ENCODE measurements at regions not wholly inside any gene's neighbourhood (a gene's known extent, or its start where the extent isn't known, plus 50 kb on each side); places are given as distances from the start of the nearest gene placed in this dataset.

DNA sequence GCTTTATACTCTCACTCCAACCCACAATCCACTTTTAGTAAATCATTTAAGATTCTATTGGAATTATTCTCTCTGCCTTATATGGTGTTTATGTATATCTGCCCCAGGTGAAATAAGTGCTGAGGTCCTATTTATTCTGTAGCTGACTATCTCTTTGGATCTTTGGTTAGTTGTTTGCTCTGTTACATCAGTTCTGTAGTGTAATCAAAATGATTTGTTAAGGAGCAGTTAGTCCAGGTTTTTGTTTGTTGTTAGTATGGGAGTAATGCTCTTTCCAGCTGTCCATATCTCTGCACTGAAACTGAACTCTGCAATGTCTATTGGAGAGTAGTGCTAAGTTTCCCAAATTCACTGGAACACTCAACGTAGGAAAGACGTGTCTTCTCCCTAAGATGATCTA lies 615.8 kb downstream of the SNAPC1 start:
- no peak for DNase-seq (ENCODE audit: low read depth in 2 of 2)

DNA sequence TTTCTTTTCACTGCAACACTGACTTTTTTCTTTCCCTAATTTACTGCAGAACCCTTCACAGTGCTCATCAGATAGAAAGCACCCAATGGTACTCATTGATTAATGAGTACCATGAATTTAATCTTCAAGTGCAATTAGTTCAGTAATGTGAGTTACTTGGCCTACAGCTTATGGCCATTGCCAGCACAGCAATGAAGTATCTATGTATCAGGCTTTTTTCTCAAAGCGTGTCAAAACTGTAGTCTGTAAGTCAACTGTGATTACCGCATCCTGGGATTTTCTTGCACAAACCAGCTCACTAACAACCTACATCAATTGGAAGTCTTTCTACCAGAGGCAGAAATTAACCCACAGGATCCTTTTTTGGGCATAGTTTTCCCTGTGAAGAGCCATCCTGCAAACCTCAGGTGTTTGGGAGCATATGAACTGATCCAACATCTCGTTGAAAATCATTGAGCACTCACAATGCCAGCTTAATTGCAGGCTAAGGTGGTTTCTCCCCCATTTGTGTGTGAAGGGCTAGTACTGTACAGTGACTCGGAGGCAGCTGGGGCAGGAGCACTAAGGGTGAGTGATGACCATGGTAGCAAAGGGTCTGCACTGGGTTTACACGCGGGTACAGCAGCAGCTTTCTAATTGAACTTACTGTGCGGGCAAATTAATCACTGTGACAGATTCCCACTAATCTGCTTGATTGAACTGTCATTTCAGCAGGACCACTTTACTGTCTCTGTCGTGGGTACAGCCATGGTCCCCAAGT lies 619.3 kb downstream of the SNAPC1 start:
- DNase-seq (ENCODE audit: low read depth in 2 of 2) = no peak

GRCh38 chr14:62409169-62409568 lies 636.1 kb downstream of the KCNH5 start:
- no peak for DNase-seq (ENCODE audit: low read depth in 2 of 2)

GRCh38 chr14:62409626-62410300 lies 635.5 kb downstream of the KCNH5 start:
- DNase-seq (ENCODE audit: low read depth in 2 of 2) = peak; percentile 43 to 46

- no peak for DNase-seq (ENCODE audit: low read depth in 2 of 2)
Measured at GRCh38 chr14:62420847-62421246, 624.4 kb downstream of the KCNH5 start.

DNA sequence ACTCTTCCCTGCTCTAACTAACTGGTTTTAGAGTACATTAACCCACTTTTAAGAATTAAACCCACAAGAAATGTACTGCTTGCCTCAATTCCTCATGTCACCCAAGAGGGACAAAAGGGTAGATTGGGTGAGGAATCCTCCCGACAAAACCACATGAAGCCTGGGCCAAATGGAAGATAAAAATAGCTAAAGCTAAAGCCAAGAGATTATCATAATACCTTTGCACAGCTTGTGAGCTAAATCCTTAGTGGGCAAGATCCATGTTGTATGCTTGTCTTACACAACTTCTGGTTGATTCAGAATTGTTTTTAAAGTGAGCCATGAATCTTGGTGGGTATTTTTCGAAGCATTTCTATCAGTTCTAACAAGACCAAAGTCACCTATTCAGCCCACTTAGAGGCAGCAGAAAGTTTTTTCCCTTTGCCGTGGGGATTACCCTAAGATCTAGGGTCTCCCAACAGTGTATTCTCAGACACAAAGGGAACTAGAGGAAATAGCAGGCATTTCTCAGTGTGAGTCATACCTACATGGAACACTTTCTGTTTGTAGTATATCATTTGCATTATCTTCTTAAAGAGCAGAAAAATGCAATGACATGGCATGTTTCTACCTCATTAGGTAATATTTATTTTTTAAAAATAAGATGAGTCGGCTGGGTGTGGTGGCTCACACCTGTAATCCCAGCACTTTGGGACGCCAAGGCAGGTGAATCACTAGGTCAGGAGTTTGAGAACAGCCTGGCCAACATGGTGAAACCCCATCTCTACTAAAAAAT lies 616.6 kb downstream of the KCNH5 start:
- no peak for DNase-seq (ENCODE audit: low read depth in 2 of 2)

GRCh38 chr14:62429683-62430082 lies 615.6 kb downstream of the KCNH5 start:
- DNase-seq (ENCODE audit: low read depth in 2 of 2) = no peak

- DNase-seq (ENCODE audit: low read depth in 2 of 2) = no peak
Measured at GRCh38 chr14:62431496-62431895, 613.8 kb downstream of the KCNH5 start.

GRCh38 chr14:62432955-62433354 lies 612.3 kb downstream of the KCNH5 start:
- no peak for DNase-seq (ENCODE audit: low read depth in 2 of 2)

- DNase-seq (ENCODE audit: low read depth in 2 of 2) = no peak
Measured at GRCh38 chr14:62436261-62436660, 609.0 kb downstream of the KCNH5 start.

- no peak for DNase-seq (ENCODE audit: low read depth in 2 of 2)
Measured at GRCh38 chr14:62439210-62439609, 606.0 kb downstream of the KCNH5 start.

GRCh38 chr14:62443796-62444195 lies 601.5 kb downstream of the KCNH5 start:
- peak; percentile 15 to 21 for DNase-seq (ENCODE audit: low read depth in 2 of 2)

DNA sequence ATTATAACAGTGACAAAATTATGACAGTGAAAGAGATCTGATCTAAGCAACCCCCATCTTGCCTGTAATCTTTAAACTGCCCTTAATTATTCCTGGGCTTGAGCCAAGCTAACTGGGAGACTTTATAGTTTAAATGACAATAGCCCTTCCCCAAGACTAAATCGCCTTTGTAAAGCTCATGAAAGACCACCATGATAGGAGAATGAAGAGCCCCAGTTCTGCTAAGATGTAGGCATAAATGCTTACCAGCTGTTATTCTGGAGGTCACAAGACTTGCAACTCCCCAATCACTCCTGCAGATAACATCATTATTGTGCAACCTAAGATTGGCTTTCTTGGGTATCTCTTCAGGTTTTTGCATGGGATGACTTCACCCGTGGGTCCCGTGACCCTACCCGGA lies 599.7 kb downstream of the KCNH5 start:
- DNase-seq (ENCODE audit: low read depth in 2 of 2) = no peak

DNA sequence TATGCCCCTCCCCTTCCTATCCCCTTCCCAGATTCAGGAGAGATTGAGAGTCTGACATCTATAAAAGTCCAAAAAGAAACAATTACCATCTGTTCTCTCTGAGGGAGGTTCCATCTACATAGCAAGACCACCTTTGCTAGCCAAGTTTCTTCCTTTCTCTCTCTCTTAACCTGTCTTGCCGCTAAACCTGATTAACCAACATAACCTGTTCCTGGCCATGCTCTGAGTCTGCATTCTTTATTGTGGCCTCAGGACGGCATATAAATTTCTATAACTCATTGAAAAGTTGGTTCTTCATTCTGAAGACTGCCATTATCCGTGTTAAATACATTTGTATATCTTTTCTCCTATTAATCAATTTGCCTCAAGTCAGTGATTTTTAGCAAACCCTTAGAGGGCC lies 594.0 kb downstream of the KCNH5 start:
- no peak for DNase-seq (ENCODE audit: low read depth in 2 of 2)

GRCh38 chr14:62453226-62453625 lies 592.0 kb downstream of the KCNH5 start:
- DNase-seq (ENCODE audit: low read depth in 2 of 2) = no peak

DNA sequence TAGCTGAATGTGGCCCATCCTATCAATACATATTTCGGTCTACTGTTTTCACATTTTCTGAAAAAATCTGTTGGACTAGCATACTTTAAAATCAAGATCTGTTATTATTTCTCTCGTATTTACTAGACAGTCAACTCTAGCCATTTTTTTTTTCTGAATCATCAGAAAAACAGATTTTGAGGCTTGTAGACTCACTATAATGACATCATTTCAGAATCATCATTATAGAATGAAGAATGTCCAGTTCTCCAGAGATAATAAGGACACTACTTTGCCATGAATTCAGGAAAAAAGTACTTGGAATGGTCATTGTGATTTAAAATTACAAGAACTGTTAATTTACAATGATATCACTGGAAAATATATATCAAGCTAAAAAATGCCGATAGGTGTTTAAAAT lies 589.8 kb downstream of the KCNH5 start:
- DNase-seq (ENCODE audit: low read depth in 2 of 2) = no peak

DNA sequence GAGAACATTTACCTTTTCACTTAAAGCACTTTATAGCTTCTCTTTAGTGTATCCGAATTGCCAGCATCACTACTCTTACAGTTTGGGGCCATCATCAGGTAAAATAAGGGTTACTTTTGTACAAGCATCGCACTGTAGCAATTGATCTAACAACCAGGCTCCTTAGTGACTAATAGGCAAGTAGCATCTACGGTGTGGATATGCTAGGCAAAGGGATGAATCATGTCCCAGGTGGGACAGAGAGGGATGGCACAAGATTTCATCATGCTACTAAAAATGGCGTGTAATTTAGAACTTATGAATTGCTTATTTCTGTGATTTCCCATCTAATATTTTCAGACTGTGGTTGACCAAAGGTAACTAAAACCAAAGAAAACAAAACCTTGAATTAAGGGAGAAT lies 582.3 kb downstream of the KCNH5 start:
- DNase-seq (ENCODE audit: low read depth in 2 of 2) = no peak

- no peak for DNase-seq (ENCODE audit: low read depth in 2 of 2)
Measured at GRCh38 chr14:62468946-62469345, 576.3 kb downstream of the KCNH5 start.

DNA sequence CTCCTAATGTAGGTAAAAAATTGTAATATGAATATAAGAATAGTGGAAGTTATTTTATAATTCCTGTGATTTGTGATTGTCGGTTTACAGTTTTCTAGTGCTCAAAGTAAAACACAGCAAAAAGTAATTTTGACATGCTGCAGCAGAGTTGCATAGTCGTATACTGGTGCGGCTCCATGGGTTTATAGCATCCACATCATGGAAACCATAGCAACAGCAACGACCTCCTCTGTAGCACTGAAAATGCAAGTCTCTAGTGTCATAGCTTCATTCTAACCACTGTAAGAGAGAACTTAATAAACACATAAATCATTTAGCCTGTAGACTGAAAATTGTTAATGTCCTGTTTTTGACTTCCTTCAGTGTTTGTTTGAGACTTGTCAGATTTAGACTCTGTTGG lies 574.3 kb downstream of the KCNH5 start:
- DNase-seq (ENCODE audit: low read depth in 2 of 2) = no peak

GRCh38 chr14:62491146-62491545 lies 554.1 kb downstream of the KCNH5 start:
- no peak for DNase-seq (ENCODE audit: low read depth in 2 of 2)

DNA sequence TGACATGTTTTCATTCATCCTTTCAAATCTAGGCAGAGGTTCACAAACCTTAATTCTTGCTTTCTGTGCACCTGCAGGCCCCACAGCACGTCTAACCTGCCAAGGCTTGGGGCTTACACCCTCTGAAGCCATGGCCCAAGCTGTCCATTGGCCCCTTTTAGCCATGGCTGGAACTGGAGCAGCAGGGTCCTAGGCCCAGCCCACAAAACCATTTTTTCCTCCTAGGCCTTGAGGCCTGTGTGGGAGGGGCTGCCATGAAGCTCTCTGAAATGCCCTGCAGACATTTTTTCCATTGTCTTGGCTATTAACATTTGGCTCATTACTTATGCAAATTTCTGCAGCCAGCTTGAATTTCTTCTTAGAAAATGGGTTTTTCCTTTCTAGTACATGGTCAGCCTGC lies 547.5 kb downstream of the KCNH5 start:
- DNase-seq (ENCODE audit: low read depth in 2 of 2) = no peak

- no peak for DNase-seq (ENCODE audit: low read depth in 2 of 2)
Measured at GRCh38 chr14:62501021-62501750, 544.1 kb downstream of the KCNH5 start.
